ENCODE measurements at regions not wholly inside any gene's neighbourhood (a gene's known extent, or its start where the extent isn't known, plus 50 kb on each side); places are given as distances from the start of the nearest gene placed in this dataset.

DNA sequence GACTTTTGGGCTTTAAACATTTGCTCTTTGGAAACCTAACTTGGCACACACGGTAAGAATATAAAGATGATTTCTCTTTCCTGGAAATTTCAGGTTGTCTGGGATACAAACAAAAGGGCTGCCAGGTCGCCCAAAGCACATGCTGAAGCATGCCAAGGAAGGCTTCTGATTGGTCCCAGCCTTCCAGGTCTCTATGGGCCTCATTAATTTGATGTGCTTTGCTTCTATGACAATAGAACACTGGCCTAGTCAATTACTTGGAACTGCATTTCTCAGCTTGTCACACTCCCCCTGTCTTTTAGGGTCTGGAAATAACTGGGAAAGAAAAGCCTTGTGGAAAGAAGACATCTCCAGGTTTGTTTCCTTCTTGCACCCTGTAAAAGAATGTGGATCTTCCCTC lies 228.9 kb downstream of the ADCYAP1 start:
- TF ChIP-seq POLR2AphosphoS5 (IDR thresholded peaks at IDR 0.05; ENCODE audit: insufficient read depth in 1 of 2, low read depth in 1 of 2) (no peak), POLR2A (IDR thresholded peaks at IDR 0.05) (no peak)
- TF ChIP-seq, protein P1, sequence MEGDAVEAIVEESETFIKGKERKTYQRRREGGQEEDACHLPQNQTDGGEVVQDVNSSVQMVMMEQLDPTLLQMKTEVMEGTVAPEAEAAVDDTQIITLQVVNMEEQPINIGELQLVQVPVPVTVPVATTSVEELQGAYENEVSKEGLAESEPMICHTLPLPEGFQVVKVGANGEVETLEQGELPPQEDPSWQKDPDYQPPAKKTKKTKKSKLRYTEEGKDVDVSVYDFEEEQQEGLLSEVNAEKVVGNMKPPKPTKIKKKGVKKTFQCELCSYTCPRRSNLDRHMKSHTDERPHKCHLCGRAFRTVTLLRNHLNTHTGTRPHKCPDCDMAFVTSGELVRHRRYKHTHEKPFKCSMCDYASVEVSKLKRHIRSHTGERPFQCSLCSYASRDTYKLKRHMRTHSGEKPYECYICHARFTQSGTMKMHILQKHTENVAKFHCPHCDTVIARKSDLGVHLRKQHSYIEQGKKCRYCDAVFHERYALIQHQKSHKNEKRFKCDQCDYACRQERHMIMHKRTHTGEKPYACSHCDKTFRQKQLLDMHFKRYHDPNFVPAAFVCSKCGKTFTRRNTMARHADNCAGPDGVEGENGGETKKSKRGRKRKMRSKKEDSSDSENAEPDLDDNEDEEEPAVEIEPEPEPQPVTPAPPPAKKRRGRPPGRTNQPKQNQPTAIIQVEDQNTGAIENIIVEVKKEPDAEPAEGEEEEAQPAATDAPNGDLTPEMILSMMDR (IDR thresholded peaks at IDR 0.05), result no peak
